ENCODE measurements at regions not wholly inside any gene's neighbourhood (a gene's known extent, or its start where the extent isn't known, plus 50 kb on each side); places are given as distances from the start of the nearest gene placed in this dataset.

- TF ChIP-seq OSR1 (CRISPR knock-in tag; IDR thresholded peaks at IDR 0.05): no peak
- no peak for TF ChIP-seq CREB5 (CRISPR knock-in tag; IDR thresholded peaks at IDR 0.05; ENCODE audit: low read depth)
- TF ChIP-seq, protein P1, sequence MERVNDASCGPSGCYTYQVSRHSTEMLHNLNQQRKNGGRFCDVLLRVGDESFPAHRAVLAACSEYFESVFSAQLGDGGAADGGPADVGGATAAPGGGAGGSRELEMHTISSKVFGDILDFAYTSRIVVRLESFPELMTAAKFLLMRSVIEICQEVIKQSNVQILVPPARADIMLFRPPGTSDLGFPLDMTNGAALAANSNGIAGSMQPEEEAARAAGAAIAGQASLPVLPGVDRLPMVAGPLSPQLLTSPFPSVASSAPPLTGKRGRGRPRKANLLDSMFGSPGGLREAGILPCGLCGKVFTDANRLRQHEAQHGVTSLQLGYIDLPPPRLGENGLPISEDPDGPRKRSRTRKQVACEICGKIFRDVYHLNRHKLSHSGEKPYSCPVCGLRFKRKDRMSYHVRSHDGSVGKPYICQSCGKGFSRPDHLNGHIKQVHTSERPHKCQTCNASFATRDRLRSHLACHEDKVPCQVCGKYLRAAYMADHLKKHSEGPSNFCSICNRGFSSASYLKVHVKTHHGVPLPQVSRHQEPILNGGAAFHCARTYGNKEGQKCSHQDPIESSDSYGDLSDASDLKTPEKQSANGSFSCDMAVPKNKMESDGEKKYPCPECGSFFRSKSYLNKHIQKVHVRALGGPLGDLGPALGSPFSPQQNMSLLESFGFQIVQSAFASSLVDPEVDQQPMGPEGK (CRISPR knock-in tag; IDR thresholded peaks at IDR 0.05; ENCODE audit: borderline replicate concordance): no peak
- no peak for TF ChIP-seq ZNF70 (CRISPR knock-in tag; IDR thresholded peaks at IDR 0.05)
- TF ChIP-seq ZNF565 (CRISPR knock-in tag; conservative IDR thresholded peaks at IDR 0.05; ENCODE audit: low read depth): no peak
- TF ChIP-seq ZNF8 (CRISPR knock-in tag; IDR thresholded peaks at IDR 0.05): no peak
Measured at GRCh38 chr6:11413728-11414127, 123.8 kb upstream of the TMEM170B start.
